ENCODE measurements at regions not wholly inside any gene's neighbourhood (a gene's known extent, or its start where the extent isn't known, plus 50 kb on each side); places are given as distances from the start of the nearest gene placed in this dataset.
"Not testable (repeated sequence)": the region's sequence is repeated elsewhere in the genome, so short reads cannot be mapped to it uniquely, and the experiment has no call there.

- TF ChIP-seq, protein P1, sequence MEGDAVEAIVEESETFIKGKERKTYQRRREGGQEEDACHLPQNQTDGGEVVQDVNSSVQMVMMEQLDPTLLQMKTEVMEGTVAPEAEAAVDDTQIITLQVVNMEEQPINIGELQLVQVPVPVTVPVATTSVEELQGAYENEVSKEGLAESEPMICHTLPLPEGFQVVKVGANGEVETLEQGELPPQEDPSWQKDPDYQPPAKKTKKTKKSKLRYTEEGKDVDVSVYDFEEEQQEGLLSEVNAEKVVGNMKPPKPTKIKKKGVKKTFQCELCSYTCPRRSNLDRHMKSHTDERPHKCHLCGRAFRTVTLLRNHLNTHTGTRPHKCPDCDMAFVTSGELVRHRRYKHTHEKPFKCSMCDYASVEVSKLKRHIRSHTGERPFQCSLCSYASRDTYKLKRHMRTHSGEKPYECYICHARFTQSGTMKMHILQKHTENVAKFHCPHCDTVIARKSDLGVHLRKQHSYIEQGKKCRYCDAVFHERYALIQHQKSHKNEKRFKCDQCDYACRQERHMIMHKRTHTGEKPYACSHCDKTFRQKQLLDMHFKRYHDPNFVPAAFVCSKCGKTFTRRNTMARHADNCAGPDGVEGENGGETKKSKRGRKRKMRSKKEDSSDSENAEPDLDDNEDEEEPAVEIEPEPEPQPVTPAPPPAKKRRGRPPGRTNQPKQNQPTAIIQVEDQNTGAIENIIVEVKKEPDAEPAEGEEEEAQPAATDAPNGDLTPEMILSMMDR (conservative IDR thresholded peaks at IDR 0.05): not testable (repeated sequence)
- TF ChIP-seq EZH2 (IDR thresholded peaks at IDR 0.05; ENCODE audit: low read depth): not testable (repeated sequence)
Measured at GRCh38 chr9:86611534-86611933, 257.3 kb upstream of the TUT7 start.

Measured in PC-9 (cell line).